AG04449 (cell line): ENCODE measurements at regions not wholly inside any gene's neighbourhood (a gene's known extent, or its start where the extent isn't known, plus 50 kb on each side); places are given as distances from the start of the nearest gene placed in this dataset.

Source experiments
- CTCF ChIA-PET: fragments of 350-600 bp; formaldehyde crosslinking; extraction: SDS; loops from one replicate; lab custom pipeline; 2021; ENCODE audit warnings: antibody characterized with exemption; lab: Yijun Ruan, JAX
- POLR2A ChIA-PET: fragments of 400-600, 350-600 bp; formaldehyde crosslinking; extraction: SDS; loops from one replicate; lab custom pipeline; 2020; ENCODE audit warnings: antibody characterized with exemption, inconsistent platforms; lab: Yijun Ruan, JAX
- DNase-seq: peaks from one replicate; pipeline ENCODE4 v3.0.0-alpha.2; 2010; ENCODE audit warnings: low read depth, low spot score
- H3K4me3 ChIP-seq: 2 replicates; pipeline ENCODE4 v1.5.1; 2011; ENCODE audit warnings: low read depth, mild to moderate bottlenecking, control low read depth, low read length
- TF ChIP-seq, protein P1 (sequence below): IDR thresholded peaks from one replicate; pipeline ENCODE4 v1.5.1; 2011; ENCODE audit warnings: mild to moderate bottlenecking, moderate library complexity, low read length, control low read depth, inconsistent platforms; ENCODE audit not compliant: insufficient read depth; ENCODE audit errors: missing control alignments

DNA sequence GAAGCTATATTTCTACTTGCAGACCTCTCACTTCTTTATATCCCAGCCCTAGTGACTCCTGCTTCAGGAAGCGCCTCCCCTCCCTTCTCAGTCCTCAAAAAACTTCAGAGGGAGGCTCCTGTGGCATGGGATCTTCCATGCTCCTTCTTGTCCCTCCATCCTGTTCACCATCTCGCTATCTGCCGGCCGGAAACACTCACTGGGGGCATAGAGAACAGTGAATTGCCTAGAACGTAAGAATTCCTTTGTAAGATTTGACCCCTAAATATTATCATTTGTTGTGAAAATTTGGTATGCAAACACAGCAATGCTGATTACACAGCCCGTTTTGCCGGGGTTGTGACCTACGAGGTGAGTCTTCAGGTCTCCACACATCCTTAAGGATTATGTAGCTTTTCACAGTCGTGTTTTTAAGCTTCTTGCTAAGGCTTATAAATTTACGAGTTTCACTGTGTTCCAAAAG lies 218.7 kb upstream of the ATP10A start:
- DNase-seq = no peak
- POLR2A ChIA-PET = no interaction called here
- CTCF ChIA-PET = interaction anchor here (1.0 to 1.8 kb wide), 2 partner anchors 10 to 573 kb away, joined by 4 to 7 read pairs; no protein-coding TSS in a partner anchor
- TF ChIP-seq, protein P1, sequence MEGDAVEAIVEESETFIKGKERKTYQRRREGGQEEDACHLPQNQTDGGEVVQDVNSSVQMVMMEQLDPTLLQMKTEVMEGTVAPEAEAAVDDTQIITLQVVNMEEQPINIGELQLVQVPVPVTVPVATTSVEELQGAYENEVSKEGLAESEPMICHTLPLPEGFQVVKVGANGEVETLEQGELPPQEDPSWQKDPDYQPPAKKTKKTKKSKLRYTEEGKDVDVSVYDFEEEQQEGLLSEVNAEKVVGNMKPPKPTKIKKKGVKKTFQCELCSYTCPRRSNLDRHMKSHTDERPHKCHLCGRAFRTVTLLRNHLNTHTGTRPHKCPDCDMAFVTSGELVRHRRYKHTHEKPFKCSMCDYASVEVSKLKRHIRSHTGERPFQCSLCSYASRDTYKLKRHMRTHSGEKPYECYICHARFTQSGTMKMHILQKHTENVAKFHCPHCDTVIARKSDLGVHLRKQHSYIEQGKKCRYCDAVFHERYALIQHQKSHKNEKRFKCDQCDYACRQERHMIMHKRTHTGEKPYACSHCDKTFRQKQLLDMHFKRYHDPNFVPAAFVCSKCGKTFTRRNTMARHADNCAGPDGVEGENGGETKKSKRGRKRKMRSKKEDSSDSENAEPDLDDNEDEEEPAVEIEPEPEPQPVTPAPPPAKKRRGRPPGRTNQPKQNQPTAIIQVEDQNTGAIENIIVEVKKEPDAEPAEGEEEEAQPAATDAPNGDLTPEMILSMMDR = no peak
- no peak overlapping the region for H3K4me3 ChIP-seq

DNA sequence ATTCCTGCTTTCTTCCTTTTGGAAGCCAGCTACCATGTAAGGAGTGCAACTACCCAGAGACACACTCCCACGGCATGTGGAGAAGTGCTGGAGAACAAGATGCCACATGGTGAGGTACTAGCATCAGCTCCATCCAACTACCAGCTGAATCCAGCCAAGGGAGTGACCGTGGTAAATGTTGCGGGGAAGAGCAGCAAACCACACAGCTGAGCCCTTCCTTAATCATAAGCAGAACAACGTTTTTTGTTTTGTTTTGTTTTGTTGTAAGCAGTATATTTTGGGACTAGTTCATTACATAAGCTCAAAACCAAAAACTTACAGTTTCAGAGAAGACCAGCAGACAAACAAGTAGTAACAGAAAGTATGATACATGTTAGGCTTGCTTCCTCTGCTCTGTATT lies 212.6 kb upstream of the ATP10A start:
- H3K4me3 ChIP-seq = no peak overlapping the region
- CTCF ChIA-PET = no interaction called here
- POLR2A ChIA-PET = no interaction called here
- no peak for DNase-seq
- TF ChIP-seq, protein P1 = no peak

DNA sequence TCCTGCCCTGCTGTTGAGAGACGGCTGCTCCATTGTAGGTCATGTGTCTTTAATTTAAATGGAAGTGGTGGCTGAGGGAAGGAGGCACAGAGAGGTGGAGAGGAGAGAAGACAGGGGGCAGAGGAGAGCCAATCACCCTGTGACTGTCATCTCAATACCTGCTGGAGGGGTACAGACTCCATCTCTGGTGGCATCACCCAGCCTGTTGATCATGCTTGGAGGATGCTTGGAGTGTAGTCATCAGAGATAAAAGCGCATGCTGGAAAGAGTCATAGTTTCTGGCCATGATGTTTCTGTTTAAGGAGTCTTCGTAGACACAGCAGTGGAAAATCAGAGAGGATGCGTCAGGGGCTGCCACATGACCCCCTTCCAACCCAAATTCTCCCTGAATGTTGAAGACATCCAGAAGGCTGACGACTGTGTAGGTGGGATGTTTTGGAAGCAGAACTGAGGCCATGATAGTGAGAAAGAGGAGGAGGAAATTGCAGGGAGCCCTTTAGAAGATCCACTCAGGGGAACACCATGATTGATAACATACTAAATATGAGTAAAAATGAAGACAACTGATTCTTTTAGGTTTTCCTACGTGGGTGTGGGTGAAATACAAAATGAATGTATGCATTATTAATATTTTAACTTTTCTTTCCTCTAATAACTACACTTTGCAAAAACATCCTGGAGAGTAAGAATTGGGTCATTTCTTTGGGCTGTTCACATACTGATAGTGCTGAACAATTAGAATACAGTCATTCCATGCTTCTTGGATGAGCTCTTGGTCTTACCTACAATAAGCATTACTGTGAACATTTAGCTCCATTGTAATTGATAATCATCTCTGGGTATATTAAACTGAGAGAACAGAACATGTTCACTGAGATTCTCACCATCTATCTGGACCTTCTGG lies 210.6 kb upstream of the ATP10A start:
- no peak for DNase-seq
- TF ChIP-seq, protein P1 = no peak
- CTCF ChIA-PET = interaction anchor here (1.0 kb wide), 1 partner anchor 12 kb away, joined by 3 read pairs; no protein-coding TSS in a partner anchor
- H3K4me3 ChIP-seq = no peak overlapping the region
- POLR2A ChIA-PET = no interaction called here

DNA sequence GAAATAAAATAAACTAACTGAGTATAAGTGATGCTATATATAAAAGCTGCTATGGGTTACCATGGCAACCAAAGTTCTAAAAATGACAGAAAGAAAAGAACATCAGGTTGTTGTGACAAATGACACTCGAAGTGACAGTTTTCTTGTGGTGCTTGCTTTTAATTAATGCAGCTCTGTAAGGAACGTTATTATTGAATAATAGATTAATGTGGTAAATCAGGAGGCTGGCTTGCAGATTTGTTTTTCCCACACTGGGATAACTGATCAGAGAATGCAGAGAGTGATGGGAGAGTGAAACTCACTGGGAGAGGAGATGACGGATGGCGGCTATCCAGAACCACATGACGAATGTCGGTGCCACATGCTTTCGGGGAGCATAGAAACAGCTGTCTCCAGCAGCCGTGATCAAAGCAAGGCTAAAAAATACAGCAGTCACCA lies 207.0 kb upstream of the ATP10A start:
- ChIA-PET CTCF (interaction anchor here (1.1 kb wide), 1 partner anchor 18 kb away, joined by 3 read pairs; no protein-coding TSS in a partner anchor), POLR2A (no interaction called here)
- no peak overlapping the region for H3K4me3 ChIP-seq
- DNase-seq = no peak
- TF ChIP-seq, protein P1 = no peak

DNA sequence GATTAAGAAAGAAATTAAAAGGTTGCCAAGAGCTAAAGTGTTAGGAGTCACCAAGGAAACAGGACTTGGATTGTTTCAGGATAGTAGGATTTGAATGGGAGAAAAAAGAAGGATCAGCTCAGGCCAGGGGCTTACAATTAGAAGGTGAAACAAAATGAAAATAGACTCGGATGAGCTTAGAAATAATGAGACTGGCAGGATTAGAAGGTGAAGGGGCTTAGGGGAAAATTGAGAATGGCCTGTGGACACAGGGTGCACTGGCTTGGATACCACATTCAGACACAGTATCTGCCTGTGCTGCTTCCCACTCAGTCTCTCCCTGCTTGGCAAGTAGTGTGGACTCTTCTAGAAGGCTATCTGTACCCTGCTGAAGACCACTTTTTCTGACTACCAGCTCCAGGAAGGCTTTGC lies 206.1 kb upstream of the ATP10A start:
- POLR2A ChIA-PET = no interaction called here
- CTCF ChIA-PET = interaction anchor here (1.1 kb wide), 1 partner anchor 17 kb away, joined by 3 read pairs; no protein-coding TSS in a partner anchor
- TF ChIP-seq, protein P1 = no peak
- no peak overlapping the region for H3K4me3 ChIP-seq
- no peak for DNase-seq

DNA sequence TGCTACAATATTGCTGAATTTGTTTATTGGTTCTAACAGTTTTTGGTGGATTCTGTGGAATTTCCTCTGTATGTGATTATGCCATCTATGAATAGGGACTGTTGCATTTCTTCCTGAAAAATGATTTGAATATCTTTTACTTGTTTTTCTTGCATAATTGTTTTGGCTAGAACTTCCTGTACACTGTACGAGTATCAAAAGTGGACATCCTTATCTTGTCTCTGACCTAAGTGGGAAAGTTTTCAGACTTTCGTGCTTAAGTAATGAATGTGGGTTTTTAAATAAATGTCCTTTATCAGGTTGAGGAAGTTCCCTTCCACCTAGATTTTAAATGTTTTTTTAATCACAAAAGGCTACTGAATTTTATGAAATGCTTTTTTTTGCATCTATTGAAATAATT lies 203.8 kb upstream of the ATP10A start:
- POLR2A ChIA-PET = no interaction called here
- CTCF ChIA-PET = no interaction called here

More for the DNA sequence above, 203.8 kb upstream of the ATP10A start:
- DNase-seq = no peak
- H3K4me3 ChIP-seq = no peak overlapping the region
- TF ChIP-seq, protein P1 = no peak
